ENCODE measurements at regions not wholly inside any gene's neighbourhood (a gene's known extent, or its start where the extent isn't known, plus 50 kb on each side); places are given as distances from the start of the nearest gene placed in this dataset.

DNA sequence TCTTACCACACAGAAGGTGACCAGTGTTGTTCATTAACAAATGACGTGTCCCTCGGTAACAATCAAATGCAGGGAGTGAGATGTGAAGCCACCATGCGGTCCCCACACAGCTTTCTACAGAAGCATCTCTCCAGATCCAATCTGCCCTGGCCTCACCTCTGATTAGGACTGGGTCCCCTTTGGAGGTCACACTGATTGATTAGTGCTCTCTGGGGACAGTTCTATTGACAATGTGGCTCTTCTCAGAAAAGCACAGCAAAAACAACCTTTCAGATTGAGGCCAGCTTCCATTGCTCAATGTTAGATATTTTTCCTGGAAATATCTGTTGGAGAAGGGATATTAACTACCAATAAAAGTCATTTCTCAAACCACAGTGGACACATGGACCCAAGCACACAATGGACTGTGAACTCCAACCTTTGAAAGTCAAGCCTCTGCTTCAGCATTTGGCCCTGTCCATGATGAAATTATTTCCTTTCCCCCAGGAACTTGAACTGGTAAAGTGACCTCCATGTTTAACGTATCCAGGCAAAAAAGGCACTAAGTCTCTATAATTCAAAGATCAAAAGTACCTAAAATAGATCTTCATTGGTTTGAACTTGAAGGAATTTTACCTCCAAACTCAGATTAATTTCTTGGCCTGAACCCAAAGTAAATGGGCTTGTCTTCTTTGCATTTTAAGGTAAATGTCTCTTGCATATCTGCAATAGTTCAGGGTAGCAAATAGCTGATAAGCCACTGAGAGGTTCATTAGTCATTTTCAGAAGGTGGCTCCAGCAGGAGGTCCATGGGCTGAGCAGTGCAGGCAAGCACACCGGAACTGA, 118.5 kb downstream of the FOXA2 start:
- DNase-seq = no peak

DNA sequence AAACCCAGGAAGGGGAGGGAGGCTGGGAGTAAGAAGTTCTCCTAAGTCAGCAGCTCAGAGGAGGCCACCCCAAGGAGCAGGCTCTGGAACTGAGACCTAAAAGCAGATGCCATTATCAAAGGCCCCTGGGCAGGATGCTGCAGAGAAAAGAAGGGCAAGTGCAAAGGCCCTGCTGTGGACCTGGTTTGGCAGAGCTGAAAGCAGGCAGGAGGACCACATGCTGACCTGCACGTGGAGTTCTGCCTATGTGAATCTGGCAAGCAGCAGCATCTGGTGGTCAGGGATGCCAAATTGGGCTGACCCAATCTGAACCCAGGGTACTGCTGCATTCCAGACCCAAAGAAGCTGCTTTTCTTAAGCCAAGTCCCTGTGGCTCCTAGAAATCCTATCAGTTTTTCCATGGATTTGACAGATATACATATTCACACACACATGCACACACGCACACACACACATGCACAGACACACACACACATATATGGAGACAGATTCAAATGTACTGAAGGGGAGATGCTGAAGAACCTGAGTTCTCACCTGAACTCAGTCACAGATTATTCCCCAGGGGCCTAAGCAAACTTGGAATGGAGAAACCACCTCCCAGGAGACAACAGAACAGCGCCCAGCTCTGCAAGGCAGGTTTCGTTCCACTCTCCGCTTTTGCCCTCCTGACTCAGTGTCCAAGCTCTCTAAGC, 119.9 kb downstream of the FOXA2 start:
- no peak for DNase-seq

DNA sequence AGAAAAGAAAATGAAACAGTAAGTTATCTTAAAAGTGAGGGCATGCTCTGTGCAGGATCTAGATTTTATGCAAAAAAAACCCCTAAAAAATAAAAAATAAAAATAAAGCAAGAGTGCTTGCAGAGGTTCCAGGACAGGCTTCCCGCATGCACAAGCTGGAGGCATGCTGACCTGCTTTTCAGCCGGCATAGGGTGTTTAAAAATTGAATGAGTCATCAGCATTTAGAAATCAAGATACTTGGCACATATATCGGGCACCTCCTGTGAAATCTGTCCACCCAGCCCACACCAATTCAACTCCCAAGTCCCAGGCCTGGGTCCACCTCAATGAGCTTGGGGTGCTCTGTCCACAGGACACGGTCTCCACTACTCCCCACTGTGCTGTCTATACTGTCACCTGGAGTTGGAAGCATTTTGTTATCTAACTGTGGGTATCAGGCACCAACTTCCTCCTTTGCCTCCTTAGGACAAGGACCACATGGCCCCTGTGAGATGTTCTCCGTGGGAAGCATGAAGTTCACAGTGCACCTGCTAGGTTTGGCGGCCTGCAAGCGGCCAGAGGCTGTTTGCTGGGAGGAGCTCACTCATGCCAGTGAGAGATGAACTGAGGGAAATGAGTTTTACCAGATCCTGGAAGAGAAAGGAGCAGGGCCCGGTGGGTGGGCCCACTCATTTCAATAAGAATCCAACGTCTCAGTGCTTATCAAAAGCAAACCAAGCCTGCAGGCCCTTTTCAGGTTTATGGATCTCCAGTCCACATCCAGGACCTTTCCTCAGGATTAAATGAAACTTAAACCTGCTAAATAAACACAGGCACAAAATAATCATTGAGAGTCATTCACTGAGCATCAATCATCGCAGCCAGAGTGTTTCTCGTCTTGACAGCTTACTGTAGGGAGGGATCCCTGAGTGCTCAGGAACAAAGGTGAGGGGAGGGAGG, 121.1 kb downstream of the FOXA2 start:
- DNase-seq = no peak

DNA sequence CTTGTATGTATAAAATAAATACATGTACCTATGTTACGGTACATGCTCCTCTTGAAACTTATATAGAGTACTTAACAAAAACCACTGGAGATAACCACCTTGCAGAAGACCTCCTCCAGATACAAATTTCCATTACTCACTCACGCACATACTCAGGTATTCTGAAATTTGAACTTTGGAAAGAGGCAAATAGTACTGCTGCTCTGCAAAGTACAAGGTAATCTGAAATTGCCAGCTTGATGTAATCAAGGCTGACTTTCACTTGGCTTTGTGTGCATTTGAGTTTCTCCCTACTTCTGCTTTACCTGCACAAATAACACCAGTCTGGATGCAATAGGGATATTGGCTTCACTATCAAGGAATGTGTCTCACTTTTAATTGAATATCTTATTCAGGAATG, 123.6 kb downstream of the FOXA2 start:
- DNase-seq = no peak

DNA sequence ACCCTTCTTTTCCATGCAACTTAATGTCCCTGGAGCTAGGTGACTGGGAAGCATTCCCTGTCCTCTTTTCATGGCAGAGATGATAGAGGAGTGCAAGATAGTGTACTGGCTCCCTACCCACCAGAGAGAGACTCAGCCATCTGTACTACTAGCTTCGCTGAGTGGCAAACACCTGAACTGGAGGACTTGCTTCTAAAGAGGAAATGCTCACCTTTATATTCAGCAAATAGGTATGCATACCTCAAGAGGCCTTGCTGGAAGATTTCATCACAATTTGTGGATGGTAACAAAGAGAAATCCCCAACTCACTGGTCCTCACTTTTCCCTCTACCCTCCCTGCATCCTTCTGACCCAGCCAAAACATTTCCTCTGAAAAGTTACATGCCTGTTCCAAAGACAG, 124.1 kb downstream of the FOXA2 start:
- no peak for DNase-seq

DNA sequence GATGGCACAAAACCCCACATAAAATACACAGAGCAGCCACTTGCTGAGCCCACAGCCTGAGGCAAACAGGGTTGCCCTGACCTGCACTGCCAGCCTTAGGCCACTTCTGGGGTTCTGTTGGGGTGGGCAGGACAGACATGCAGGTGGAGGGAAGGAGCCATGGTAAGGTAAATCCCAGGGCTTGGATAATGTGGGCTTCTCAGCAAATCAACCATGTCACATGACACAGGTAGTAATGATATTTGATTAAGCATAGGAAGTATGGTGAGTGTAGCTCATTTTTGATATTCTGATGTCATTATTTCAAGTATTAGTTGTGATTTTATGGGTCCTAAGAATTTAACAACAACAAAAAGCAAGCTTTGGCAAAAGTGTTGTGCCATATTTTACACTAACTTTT, 124.6 kb downstream of the FOXA2 start:
- no peak for DNase-seq

DNA sequence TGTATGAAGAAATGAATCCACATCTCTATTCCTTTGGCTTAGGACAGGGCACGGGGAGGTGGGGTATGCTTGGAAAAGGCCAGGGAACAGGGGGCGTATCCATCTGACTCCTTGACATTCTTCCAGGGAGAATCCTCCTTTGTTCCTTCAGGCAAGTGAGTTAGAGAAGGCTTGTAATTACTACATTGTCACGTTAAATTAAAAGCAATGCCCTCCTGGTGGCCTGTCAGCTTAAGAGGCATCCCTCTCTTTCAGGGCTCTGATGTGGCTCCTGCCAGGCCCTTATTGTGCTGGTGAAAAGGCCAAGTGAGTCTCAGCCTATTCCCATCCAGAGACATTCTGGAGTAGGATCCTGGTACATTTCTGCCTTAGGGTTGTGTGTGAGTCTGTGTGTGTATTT, 128.3 kb downstream of the FOXA2 start:
- no peak for DNase-seq

DNA sequence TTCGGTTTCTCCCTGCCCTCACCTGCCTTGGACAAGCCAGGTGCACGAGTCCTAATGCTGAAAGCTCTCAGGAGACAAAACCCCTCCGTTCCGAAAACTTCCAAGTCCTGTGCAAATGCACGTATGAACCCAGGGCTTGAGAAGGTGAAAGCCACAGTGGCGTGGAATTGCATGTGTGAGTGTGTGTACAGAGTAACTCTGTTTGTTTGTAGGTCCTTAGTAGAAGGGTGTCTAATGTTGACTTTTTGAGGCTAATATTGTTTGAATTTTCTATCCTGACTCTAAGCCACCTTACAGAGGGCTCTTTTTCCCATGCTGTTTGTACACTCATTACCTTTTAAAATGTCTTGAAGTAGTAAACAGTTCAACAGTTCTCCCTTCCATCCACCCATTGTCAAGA, 129.1 kb downstream of the FOXA2 start:
- DNase-seq = no peak

DNA sequence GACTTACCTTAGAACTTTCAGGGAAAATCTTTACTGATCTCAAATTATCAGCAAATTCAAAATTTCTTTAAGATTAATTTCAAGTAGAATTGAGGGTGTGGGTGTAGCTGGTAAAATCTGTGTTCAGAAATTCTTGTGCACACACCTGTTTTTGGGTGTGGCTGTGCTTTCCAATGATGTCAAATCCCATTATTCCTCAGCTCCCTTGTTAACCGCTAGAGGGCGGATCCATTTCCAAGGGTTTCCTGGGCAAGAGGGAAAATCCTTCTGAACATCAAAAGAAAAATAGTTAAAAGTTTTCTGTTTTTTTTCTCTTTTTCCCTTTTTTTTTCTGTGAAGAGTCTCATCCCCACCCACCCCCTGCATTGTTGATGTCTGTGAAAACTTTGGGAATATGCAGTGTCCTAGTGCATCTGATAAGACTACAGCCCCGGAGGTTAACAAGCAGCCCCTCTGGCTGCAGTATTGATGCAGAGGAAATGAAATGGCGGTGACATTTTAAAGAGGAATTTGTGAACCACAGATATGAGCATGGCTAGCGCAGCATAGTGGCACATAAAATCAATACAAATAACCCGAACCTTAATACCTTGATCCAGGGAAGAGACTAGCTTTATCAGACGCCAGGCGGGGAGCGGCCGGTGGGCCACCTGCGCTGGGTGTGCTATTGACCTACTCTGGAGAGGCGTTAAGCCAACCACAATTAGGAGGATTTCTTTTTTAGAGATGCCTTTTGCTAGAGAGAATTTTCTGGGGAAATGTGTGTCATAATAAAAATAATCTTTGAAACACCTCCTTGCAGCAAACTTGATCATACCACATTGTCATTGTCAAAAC, 130.9 kb downstream of the FOXA2 start:
- peak; percentile 9 for DNase-seq

DNA sequence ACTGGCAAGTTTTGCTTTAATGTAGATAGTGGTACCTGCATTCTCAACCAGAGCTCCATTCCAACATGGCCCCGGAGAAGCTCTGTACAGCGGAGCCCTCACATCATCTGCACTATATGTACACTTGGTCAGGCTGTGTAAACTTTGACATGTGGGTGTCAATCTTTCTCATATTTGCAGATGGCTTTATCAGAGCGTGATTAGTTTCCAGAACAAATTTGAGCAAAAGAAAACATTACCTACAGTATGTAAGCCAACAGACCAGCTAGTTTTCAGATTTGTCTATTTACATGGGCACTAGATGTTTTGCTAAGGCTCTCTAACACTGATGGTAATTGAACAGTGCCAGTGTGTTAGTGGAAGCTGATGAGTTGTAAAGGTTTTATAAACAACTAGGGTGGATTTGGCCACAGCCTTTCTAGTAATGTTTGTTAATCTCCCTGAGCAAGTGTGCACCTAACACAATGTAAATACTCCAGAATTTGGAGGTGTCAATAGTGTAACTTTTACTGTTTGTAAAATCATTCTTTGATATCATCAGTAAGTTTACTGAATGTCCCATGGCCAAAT, 131.8 kb downstream of the FOXA2 start:
- no peak for DNase-seq

DNA sequence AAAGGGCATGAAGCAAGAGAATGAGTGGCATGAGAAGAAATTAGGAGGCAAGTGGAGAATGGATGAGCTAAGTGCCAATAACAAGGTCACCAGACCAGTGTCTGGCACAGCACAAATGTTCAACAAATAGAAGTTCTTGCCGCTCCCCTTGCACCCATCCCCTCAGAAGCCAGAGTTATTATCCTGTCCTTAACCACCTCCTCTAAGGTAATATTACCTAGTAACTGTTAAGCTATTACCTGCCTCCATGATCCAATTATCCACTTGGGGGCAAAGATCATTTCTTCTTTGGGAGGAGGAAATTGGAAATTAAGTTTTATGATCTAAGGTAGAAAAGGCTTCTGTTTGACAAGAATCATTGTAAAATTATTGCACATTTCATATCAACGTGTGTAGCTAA, 133.8 kb downstream of the FOXA2 start:
- DNase-seq = no peak

DNA sequence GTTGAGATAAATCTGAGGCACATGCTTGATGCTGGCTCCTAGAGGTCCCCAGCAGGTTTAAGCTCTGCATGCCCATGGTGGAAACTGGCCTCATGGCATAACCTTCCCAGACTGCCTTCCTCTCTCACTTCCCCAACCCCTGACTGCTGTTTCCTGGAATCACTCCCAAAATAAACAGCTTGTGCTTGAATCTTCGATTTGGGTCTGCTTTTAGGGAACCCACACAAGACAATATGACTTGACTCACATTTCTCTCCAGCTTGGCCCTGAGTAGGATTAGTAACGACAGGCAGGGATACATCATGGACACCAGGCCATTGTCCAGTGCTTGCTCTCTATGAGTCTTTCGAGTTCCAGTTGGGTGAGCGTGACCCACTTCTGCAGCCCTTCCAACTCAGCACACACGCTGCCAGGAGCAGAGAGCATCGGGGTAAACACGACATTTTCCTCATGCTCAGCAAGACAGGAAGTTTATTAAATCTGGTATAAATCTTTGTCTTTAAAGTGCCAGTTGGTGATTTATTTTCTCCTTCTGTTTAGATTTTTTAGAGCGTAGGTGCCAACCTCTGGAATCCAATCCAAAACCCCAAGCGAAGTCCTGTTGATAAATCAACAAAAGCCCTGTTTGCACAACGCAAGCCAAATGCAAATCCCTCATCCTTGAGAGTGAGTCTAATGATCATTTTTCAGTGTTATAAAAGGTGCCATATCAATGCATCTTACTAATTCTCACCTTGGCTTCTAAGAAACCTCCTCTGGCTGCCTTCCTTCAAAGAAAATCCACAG, 135.0 kb downstream of the FOXA2 start:
- peak; percentile 62 for DNase-seq

DNA sequence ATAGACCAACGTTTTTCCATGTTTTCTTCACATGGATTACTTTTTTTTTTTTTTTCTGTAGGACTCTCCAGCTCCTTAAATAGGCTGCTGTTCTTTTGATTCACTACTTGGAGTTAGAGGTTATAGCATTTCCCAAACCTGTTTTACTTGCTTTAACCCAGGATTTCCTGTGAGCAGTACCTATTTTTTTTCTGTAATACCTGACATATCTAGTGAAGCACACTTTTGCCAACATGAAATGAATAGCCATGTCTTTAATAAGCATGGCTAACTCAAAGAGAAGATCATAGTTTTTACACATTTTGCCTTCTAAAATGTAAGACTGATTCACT, 137.0 kb downstream of the FOXA2 start:
- DNase-seq = no peak

DNA sequence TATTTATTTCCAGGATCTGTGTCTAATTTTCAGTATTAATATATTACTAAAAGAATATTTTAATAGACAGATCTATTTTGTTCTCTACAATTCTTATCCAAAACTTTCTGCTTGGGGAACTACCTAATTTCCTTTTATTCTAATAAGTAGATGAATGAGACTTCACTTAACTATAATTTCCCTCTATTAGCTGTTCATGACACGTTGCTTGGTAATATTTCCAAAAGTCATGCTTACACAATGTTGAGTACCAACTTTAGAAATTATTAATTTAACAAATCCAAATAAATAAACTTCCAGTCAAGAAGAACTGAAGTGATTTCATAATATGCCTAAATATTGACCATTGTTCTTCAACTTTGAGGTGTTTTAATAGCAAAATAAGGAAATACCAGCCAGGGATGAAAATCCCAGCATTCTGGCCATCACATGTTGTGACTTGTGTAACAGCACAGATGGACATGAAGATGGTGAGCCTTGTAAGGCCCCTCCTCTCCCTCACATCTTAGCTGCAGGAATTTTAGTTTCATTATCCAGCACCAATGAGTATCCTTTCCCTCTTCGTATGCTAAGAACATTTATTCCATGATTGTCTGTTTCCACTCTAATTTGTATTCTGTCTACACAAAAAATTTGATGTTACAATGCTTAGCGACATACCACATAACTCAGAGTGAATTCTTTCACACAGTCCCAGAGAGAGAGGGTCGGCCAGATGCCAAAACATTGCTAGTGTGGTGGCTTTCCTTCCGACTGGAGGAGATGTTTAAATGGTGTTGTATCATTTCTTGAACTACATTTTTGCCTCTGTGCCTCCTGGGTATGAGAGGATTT, 137.5 kb downstream of the FOXA2 start:
- no peak for DNase-seq

DNA sequence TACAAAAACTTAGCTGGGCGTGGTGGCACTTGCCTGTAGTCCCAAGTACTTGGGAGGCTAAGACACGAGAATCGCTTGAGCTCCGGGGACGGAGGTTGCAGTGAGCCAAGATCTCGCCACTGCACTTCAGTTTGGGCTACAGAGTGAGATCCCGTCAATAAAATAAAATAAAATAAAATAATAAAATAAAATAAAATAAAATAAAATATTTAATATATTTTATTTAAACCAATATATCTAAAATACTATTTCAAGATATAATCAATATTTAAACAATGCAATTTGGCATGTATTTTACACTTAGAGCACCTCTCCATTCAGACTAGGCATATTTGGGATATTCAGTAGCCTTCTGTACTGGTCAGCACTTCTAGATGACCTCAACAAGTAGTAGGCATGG, 142.1 kb downstream of the FOXA2 start:
- no peak for DNase-seq

DNA sequence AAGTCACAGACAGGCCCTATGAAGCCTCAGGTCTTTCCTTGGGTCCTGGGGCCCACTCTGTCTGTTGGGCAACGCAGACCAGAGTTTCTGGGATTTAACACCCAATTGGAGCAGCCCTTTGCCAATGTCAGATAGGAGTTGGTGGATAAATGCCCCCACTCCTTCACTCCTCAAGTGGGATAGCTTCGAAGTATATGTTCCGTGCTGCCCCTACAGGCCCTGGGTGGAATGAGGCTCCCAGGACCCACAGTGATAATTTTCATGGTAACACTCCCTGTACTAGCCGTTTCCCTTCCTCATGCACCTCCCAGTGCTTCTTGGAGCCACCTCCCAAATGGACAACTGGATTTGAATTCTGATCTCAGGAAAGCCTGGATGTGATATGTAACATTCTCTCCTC, 145.4 kb downstream of the FOXA2 start:
- no peak for DNase-seq

DNA sequence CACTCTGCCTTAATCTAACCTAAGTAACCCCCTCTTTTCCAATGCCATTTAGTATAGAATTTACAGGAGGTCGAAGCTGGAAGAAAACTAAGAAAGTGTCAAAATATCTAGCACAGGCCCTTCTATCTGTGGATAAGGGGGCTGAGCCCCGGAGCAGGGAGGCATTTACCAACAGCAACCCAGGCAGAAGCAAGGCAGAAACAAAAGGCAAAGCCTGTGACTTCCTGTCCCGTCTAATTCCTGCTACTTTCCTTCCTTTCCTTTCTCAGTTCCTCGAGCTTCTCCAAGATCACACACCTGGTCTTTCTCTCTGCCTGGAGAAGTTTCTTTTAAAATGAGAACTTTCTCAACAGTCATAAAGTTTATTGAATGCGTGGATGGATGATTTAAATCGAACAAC, 146.0 kb downstream of the FOXA2 start:
- no peak for DNase-seq

DNA sequence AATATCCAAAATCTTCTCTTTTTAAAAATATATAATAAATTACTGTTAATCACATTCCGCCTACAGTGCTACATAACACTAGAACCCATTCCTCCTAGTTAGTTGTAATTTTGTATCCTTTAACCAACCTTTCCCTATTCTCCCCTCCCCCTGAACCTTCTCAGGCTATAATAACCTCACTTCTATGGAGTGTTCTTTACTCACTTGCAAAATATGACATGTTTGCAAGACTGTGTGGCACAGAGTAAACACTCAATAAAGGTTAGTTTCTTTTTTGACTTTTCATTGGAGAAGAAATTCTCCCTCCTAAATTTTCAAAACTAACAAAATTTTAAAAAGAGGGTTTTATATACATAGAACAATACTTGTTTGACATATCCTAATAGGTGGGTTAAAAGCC, 147.0 kb downstream of the FOXA2 start:
- DNase-seq = no peak

DNA sequence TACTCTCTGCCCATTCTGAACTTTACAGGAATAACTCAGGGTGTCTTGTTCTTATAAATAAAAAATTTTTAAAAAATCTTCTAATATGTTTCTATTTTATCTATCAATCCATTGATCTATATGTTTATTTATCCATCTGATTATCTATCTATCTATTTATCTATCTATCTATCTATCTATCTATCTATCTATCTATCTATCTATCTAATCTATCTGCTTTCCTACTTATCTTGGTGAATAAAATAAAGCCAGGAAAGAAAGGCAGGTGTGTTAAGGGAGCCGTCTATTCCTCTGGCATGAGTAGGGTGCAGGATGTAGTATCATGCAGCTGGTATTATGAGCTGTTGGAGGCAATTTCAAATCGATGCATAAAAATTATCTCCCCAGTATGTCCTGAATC, 153.0 kb downstream of the FOXA2 start:
- no peak for DNase-seq

DNA sequence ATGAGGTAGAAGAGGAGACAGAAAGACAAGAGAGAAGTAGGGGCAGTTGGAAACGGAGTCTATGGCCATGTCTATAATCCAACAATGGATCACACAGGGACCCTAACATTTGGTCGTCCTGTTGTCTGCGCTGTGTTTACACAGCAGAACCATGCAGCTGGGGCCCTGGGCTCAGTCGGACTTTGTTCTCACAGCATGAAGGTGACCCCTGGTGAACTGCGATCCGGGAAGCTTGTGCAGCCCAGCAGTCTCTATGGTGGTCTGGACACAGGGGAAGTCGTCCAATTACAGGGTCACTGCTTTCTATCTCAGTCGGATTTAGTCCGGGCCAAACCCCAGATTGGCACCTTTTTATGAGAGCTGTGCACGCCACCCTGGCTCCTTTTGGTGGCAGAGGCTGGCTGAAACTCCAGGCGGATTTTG, 153.6 kb downstream of the FOXA2 start:
- no peak for DNase-seq

Measured in kidney glomerular epithelial cell (primary cell).